GM18507 (cell line): ENCODE measurements at regions not wholly inside any gene's neighbourhood (a gene's known extent, or its start where the extent isn't known, plus 50 kb on each side); places are given as distances from the start of the nearest gene placed in this dataset.

Experiments
- DNase-seq: peaks from one replicate; pipeline ENCODE4 v3.0.0; 2011; ENCODE audit warnings: low read depth; ENCODE audit not compliant: insufficient read length; ENCODE audit errors: extremely low spot score
- FAIRE-seq: peaks from 2 replicates; lab custom pipeline; 2011; peaks lifted over from hg19 to GRCh38; lab: Jason Lieb, UNC

GRCh38 chr4:59217910-59218631, 1982.1 kb upstream of the ADGRL3 start:
- FAIRE-seq: no peak
- no peak for DNase-seq

- FAIRE-seq (no peak), DNase-seq (no peak)
Measured at GRCh38 chr4:59222221-59222620, 1977.9 kb upstream of the ADGRL3 start.

GRCh38 chr4:59223292-59223941, 1976.7 kb upstream of the ADGRL3 start:
- no peak for FAIRE-seq
- DNase-seq: no peak

- DNase-seq: no peak
- FAIRE-seq: no peak
Measured at GRCh38 chr4:59238212-59238611, 1961.9 kb upstream of the ADGRL3 start.

- DNase-seq (no peak), FAIRE-seq (no peak)
Measured at GRCh38 chr4:59240011-59240410, 1960.1 kb upstream of the ADGRL3 start.

- no peak for DNase-seq
- no peak for FAIRE-seq
Measured at GRCh38 chr4:59243038-59243437, 1957.1 kb upstream of the ADGRL3 start.

GRCh38 chr4:59247032-59247431, 1953.1 kb upstream of the ADGRL3 start:
- no peak for FAIRE-seq
- DNase-seq: no peak

- DNase-seq (no peak), FAIRE-seq (no peak)
Measured at GRCh38 chr4:59248313-59248712, 1951.8 kb upstream of the ADGRL3 start.

- no peak for FAIRE-seq
- DNase-seq: no peak
Measured at GRCh38 chr4:59249110-59249509, 1951.0 kb upstream of the ADGRL3 start.

GRCh38 chr4:59258002-59258401, 1942.1 kb upstream of the ADGRL3 start:
- DNase-seq (no peak), FAIRE-seq (no peak)

- FAIRE-seq: no peak
- DNase-seq: no peak
Measured at GRCh38 chr4:59307609-59308008, 1892.5 kb upstream of the ADGRL3 start.

- DNase-seq: no peak
- no peak for FAIRE-seq
Measured at GRCh38 chr4:59314637-59315036, 1885.5 kb upstream of the ADGRL3 start.

GRCh38 chr4:59339631-59340030, 1860.5 kb upstream of the ADGRL3 start:
- DNase-seq: no peak
- no peak for FAIRE-seq

- DNase-seq (no peak), FAIRE-seq (no peak)
Measured at GRCh38 chr4:59341506-59341905, 1858.6 kb upstream of the ADGRL3 start.

- FAIRE-seq: no peak
- no peak for DNase-seq
Measured at GRCh38 chr4:59348949-59349348, 1851.2 kb upstream of the ADGRL3 start.

- FAIRE-seq: no peak
Measured at GRCh38 chr4:59369229-59369628, 1830.9 kb upstream of the ADGRL3 start.

GRCh38 chr4:59374416-59374815, 1825.7 kb upstream of the ADGRL3 start:
- no peak for DNase-seq
- no peak for FAIRE-seq

More at GRCh38 chr4:59369229-59369628, 1830.9 kb upstream of the ADGRL3 start:
- DNase-seq: no peak

GRCh38 chr4:59380841-59381366, 1819.2 kb upstream of the ADGRL3 start:
- no peak for FAIRE-seq
- DNase-seq: no peak

GRCh38 chr4:59381591-59381990, 1818.5 kb upstream of the ADGRL3 start:
- FAIRE-seq: no peak

GRCh38 chr4:59387759-59388758, 1812.1 kb upstream of the ADGRL3 start:
- no peak for FAIRE-seq

More at GRCh38 chr4:59381591-59381990, 1818.5 kb upstream of the ADGRL3 start:
- DNase-seq: no peak

More at GRCh38 chr4:59387759-59388758, 1812.1 kb upstream of the ADGRL3 start:
- no peak for DNase-seq
